Small intestine (tissue), 7 donors: ENCODE measurements at regions not wholly inside any gene's neighbourhood (a gene's known extent, or its start where the extent isn't known, plus 50 kb on each side); places are given as distances from the start of the nearest gene placed in this dataset.

ENCODE experiments used
- DNase-seq, 2 donors: peaks; one replicate each; pipeline versions ENCODE4 v3.0.0 to v3.0.0-alpha.2; 2013
- FAIRE-seq: peaks from 2 replicates; lab custom pipeline; 2012; peaks lifted over from hg19 to GRCh38; lab: Jason Lieb, UNC
- H3K27ac ChIP-seq, 3 donors: one replicate each; pipeline ENCODE4 v1.5.1; 2013; ENCODE audit warnings: low read length in 2 of 3, mild to moderate bottlenecking in 2 of 3, control low read depth in 1 of 3, inconsistent platforms in 1 of 3, low read depth in 1 of 3, moderate library complexity in 1 of 3
- H3K27me3 ChIP-seq, 3 donors: one replicate each; pipeline ENCODE4 v1.6.1; 2013; ENCODE audit warnings: low read length in 3 of 3, inconsistent platforms in 1 of 3; ENCODE audit not compliant: control insufficient read depth in 3 of 3, insufficient read depth in 3 of 3
- H3K36me3 ChIP-seq, 3 donors: one replicate each; pipeline ENCODE4 v1.6.1; 2013; ENCODE audit warnings: low read length in 3 of 3, inconsistent platforms in 1 of 3, low read depth in 1 of 3, mild to moderate bottlenecking in 1 of 3, moderate library complexity in 1 of 3; ENCODE audit not compliant: control insufficient read depth in 3 of 3, insufficient read depth in 2 of 3
- H3K4me1 ChIP-seq, 3 donors: one replicate each; pipeline ENCODE4 v1.6.1; 2013; ENCODE audit warnings: low read length in 2 of 3, inconsistent platforms in 1 of 3, low read depth in 1 of 3, mild to moderate bottlenecking in 1 of 3, moderate library complexity in 1 of 3; ENCODE audit not compliant: control insufficient read depth in 3 of 3, insufficient read depth in 2 of 3
- H3K4me3 ChIP-seq, 3 donors: one replicate each; pipeline ENCODE4 v1.5.1; 2013; ENCODE audit warnings: low read length in 3 of 3, control low read depth in 1 of 3, inconsistent platforms in 1 of 3, low read depth in 1 of 3, mild to moderate bottlenecking in 1 of 3, moderate library complexity in 1 of 3
- H3K9me3 ChIP-seq, 2 donors: one replicate each; pipeline ENCODE4 v1.6.1; 2013; ENCODE audit warnings: low read depth in 1 of 2, low read length in 1 of 2; ENCODE audit not compliant: control insufficient read depth in 2 of 2, insufficient read depth in 1 of 2
- WGBS, 3 donors: extraction: QIAGEN DNeasy Blood & Tissue Kit; methylation state at CpG; one replicate each; pipeline ENCODE4 v1.1.7; 2013; 5-methylcytosine and 5-hydroxymethylcytosine counted together
- donor health status: healthy with polysubstance abuse.
- donor health status: control.
- donor health status: control.
- donor health status: Bipolar disorder and iron deficiency.
- donor health status: healthy.

DNA sequence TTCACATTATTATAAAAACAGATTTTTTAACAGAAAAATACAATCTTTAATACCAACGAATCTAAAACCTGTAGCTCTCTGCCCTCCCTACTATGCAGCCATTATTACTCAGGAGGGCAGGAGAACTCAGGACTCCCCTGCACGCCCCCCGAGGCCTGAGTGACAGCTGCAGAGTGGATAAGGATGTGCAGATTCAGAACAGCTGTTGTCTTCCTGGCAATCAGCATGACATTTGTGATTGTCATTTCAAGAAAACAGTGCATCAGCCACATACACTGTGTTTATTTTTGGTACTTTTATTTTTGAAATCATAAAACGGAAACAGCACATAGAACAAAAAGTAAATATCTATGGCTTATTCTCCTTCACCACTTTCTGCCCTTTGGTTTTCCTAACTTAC, 450.8 kb downstream of the OCA2 start:
- no peaks in the 10 kb centered on the region for H3K4me1 ChIP-seq
- no peaks in the 10 kb centered on the region for H3K27me3 ChIP-seq
- DNase-seq (no peak), FAIRE-seq (no peak)
- H3K9me3 ChIP-seq = no peaks in the 10 kb centered on the region
- WGBS, 3 donors = 59 to 67% (median 63%) methylated on average over 4 of the region's 4 CpGs
- no peaks in the 10 kb centered on the region for H3K36me3 ChIP-seq
- no peak overlapping the region for H3K4me3 ChIP-seq
- no peak overlapping the region for H3K27ac ChIP-seq

DNA sequence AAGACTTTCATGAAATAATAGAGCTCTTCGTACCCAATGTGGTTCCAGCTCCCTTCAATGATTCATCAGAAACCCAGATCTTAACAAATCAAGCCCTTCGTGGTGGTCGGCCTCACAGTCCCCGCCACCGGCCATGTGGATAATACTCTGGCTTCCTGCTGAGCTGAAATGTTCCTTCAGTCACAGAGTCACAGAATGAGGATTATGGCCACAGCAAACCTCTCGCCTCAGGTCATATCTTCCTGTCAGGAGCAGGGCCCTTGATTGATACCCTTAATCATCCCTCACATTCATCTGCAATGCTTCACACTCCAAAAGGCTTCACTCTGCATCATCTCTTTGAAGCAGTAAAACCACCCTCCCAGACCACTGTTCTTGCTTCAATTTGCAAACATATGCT, 452.6 kb downstream of the OCA2 start:
- H3K27me3 ChIP-seq = no peaks in the 10 kb centered on the region
- no peak overlapping the region for H3K4me3 ChIP-seq
- no peak for FAIRE-seq
- H3K27ac ChIP-seq = no peak overlapping the region
- 58 to 75% (median 58%) methylated on average over 6 of the region's 6 CpGs for WGBS, 3 donors
- no peak for DNase-seq
- no peaks in the 10 kb centered on the region for H3K9me3 ChIP-seq
- no peaks in the 10 kb centered on the region for H3K4me1 ChIP-seq
- H3K36me3 ChIP-seq = no peaks in the 10 kb centered on the region

GRCh38 chr15:27645672-27646071, 453.4 kb downstream of the OCA2 start:
- H3K4me1 ChIP-seq = no peaks in the 10 kb centered on the region
- no peaks in the 10 kb centered on the region for H3K36me3 ChIP-seq
- no peaks in the 10 kb centered on the region for H3K9me3 ChIP-seq
- no peaks in the 10 kb centered on the region for H3K27me3 ChIP-seq
- WGBS, 3 donors = 78 to 86% (median 86%) methylated on average over 3 of the region's 3 CpGs
- no peak overlapping the region for H3K27ac ChIP-seq
- FAIRE-seq = no peak
- DNase-seq = no peak
- no peak overlapping the region for H3K4me3 ChIP-seq

DNA sequence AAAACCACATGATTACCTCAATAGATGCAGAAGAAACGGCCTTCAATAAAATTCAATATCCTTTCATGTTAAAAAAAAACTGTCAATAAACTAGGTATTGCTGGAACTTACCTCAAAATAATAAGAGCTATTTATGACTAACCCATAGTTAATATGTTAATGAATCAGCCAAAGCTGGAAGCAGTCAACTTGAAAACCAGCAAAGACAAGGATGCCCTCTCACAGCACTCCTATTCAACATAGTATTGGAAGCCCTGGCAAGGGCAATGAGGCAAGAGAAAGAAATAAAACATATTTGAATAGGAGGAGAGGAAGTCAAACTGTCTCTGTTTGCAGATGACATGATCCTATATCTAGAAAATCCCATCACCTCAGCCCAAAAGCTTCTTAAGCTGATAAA, 456.1 kb downstream of the OCA2 start:
- peaks cover 3 to 4% of the 10 kb centered on the region in 2 donors for H3K9me3 ChIP-seq
- no peaks in the 10 kb centered on the region for H3K36me3 ChIP-seq
- no peaks in the 10 kb centered on the region for H3K4me1 ChIP-seq
- H3K27me3 ChIP-seq = no peaks in the 10 kb centered on the region
- no peak overlapping the region for H3K27ac ChIP-seq
- WGBS, 3 donors = 38 to 63% (median 40%) methylated on average over 1 of the region's 1 CpG
- DNase-seq = no peak
- FAIRE-seq = no peak
- no peak overlapping the region for H3K4me3 ChIP-seq

GRCh38 chr15:27639595-27639994, 459.5 kb downstream of the OCA2 start:
- Histone ChIP-seq H3K9me3 (peaks cover 3 to 4% of the 10 kb centered on the region in 2 donors), H3K36me3 (no peaks in the 10 kb centered on the region), H3K27ac (no peak overlapping the region), H3K4me3 (no peak overlapping the region), H3K4me1 (no peaks in the 10 kb centered on the region), H3K27me3 (no peaks in the 10 kb centered on the region)
- 83 to 92% (median 89%) methylated on average over 9 of the region's 9 CpGs for WGBS, 3 donors
- DNase-seq = no peak
- no peak for FAIRE-seq

- Histone ChIP-seq H3K36me3 (no peaks in the 10 kb centered on the region), H3K9me3 (peaks cover 3 to 4% of the 10 kb centered on the region in 2 donors), H3K4me3 (no peak overlapping the region), H3K27ac (no peak overlapping the region), H3K4me1 (no peaks in the 10 kb centered on the region), H3K27me3 (no peaks in the 10 kb centered on the region)
- WGBS, 3 donors = 84 to 88% (median 88%) methylated on average over 14 of the region's 14 CpGs
- DNase-seq (no peak), FAIRE-seq (no peak)
Measured at GRCh38 chr15:27638958-27639357, 460.2 kb downstream of the OCA2 start.

GRCh38 chr15:27635916-27636315, 463.2 kb downstream of the OCA2 start:
- Histone ChIP-seq H3K27me3 (no peaks in the 10 kb centered on the region), H3K9me3 (peaks cover 3 to 4% of the 10 kb centered on the region in 2 donors), H3K36me3 (no peaks in the 10 kb centered on the region), H3K27ac (no peak overlapping the region), H3K4me3 (no peak overlapping the region), H3K4me1 (no peaks in the 10 kb centered on the region)
- no peak for DNase-seq
- no peak for FAIRE-seq
- 71 to 87% (median 87%) methylated on average over 2 of the region's 2 CpGs for WGBS, 3 donors

- no peaks in the 10 kb centered on the region for H3K36me3 ChIP-seq
- H3K4me1 ChIP-seq = no peaks in the 10 kb centered on the region
- FAIRE-seq (no peak), DNase-seq (no peak)
- peaks cover 0 to 3% of the 10 kb centered on the region in 2 donors for H3K9me3 ChIP-seq
- no peak overlapping the region for H3K4me3 ChIP-seq
- WGBS, 3 donors = 74 to 80% (median 78%) methylated on average over 2 of the region's 2 CpGs
- H3K27ac ChIP-seq = no peak overlapping the region
- no peaks in the 10 kb centered on the region for H3K27me3 ChIP-seq
Measured at GRCh38 chr15:27628486-27628885, 470.6 kb downstream of the OCA2 start.

DNA sequence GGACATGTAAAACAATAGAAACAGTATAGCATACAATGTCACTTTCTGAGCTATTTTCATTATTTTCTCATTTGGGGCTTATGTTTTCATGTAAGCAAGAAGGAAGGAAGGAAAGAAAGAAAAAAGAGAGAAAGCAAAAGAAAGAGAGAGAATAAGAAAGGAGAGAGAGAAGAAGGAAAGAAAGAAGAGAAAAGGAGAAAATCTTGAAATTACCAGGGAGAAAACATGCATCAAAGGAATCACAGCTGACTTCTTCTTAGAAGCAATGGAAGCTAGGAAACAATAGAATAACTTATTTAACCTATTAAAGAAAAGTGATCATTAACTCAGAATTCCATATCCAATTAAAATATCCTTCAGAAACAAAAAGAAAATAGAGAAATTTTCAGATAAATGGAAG, 471.5 kb downstream of the OCA2 start:
- Histone ChIP-seq H3K27me3 (no peaks in the 10 kb centered on the region), H3K9me3 (peaks cover 0 to 3% of the 10 kb centered on the region in 2 donors), H3K4me1 (no peaks in the 10 kb centered on the region), H3K36me3 (no peaks in the 10 kb centered on the region), H3K4me3 (no peak overlapping the region), H3K27ac (no peak overlapping the region)
- FAIRE-seq = no peak
- no peak for DNase-seq
